Natural killer cell (primary cell): ENCODE measurements at regions not wholly inside any gene's neighbourhood (a gene's known extent, or its start where the extent isn't known, plus 50 kb on each side); places are given as distances from the start of the nearest gene placed in this dataset.
"Not testable (repeated sequence)": the region's sequence is repeated elsewhere in the genome, so short reads cannot be mapped to it uniquely, and the experiment has no call there.

ENCODE experiments used
- ATAC-seq, 3 donors: fragments of 150-1000 bp in 2 of 3; fragments of 200-7000 bp in 1 of 3; cut with Tn5 transposase; 1 replicate in 1 of 3; 2 replicates in 2 of 3; pipeline ENCODE4 v1.10.0; 2021; ENCODE audit warnings: mild to moderate bottlenecking in 2 of 3, moderate library complexity in 2 of 3
- DNase-seq, 2 donors: peaks; one replicate each; pipeline versions ENCODE4 v3.0.0 to v3.0.0-alpha.2; 2013 to 2021; ENCODE audit warnings: mixed read lengths in 1 of 2
- H3K27ac ChIP-seq: one replicate; pipeline ENCODE4 v1.5.1; 2013; ENCODE audit warnings: mild to moderate bottlenecking, low read length
- H3K27me3 ChIP-seq: one replicate; pipeline ENCODE4 v1.6.1; 2013; ENCODE audit warnings: low read length; ENCODE audit not compliant: control insufficient read depth, insufficient read depth
- H3K36me3 ChIP-seq: one replicate; pipeline ENCODE4 v1.6.1; 2013; ENCODE audit warnings: low read length; ENCODE audit not compliant: control insufficient read depth, insufficient read depth
- H3K4me1 ChIP-seq: one replicate; pipeline ENCODE4 v1.6.1; 2013; ENCODE audit warnings: low read length; ENCODE audit not compliant: control insufficient read depth, insufficient read depth
- H3K4me3 ChIP-seq: one replicate; pipeline ENCODE4 v1.5.1; 2013; ENCODE audit warnings: low read length
- H3K9me3 ChIP-seq: one replicate; pipeline ENCODE4 v1.6.1; 2013; ENCODE audit warnings: low read length; ENCODE audit not compliant: control insufficient read depth, insufficient read depth
- H3K27ac Mint-ChIP-seq, 2 donors: one replicate each; pipeline ENCODE4 v1.8.0; 2022; ENCODE audit warnings: mild to moderate bottlenecking in 2 of 2, mixed read lengths in 2 of 2, moderate library complexity in 1 of 2
- H3K27me3 Mint-ChIP-seq, 2 donors: one replicate each; pipeline ENCODE4 v1.8.0; 2022; ENCODE audit warnings: low read depth in 2 of 2, mixed read lengths in 2 of 2
- H3K36me3 Mint-ChIP-seq: one replicate; pipeline ENCODE4 v1.8.0; 2022; ENCODE audit warnings: mixed read lengths
- H3K4me1 Mint-ChIP-seq, 2 donors: one replicate each; pipeline ENCODE4 v1.8.0; 2022; ENCODE audit warnings: mixed read lengths in 2 of 2
- H3K4me3 Mint-ChIP-seq: one replicate; pipeline ENCODE4 v1.8.0; 2022; ENCODE audit warnings: mild to moderate bottlenecking, moderate library complexity, mixed read lengths
- H3K9me3 Mint-ChIP-seq, 2 donors: one replicate each; pipeline ENCODE4 v1.8.0; 2022; ENCODE audit warnings: mixed read lengths in 2 of 2
- WGBS: methylation state at CpG from one replicate; pipeline ENCODE4 v1.1.7; 2013; ENCODE audit warnings: missing lambda C conversion rate; ENCODE audit not compliant: insufficient coverage; 5-methylcytosine and 5-hydroxymethylcytosine counted together
- intact Hi-C: fragments of 100-400 bp; cut with micrococcal nuclease; formaldehyde crosslinking; loops from one replicate; pipeline ENCODE4 v1.14.2; 2022
- TF ChIP-seq, protein P1 (sequence below): fragments of 200-600 bp; IDR thresholded peaks from one replicate; pipeline ENCODE4 v1.8.0; 2022; ENCODE audit warnings: antibody characterized with exemption

DNA sequence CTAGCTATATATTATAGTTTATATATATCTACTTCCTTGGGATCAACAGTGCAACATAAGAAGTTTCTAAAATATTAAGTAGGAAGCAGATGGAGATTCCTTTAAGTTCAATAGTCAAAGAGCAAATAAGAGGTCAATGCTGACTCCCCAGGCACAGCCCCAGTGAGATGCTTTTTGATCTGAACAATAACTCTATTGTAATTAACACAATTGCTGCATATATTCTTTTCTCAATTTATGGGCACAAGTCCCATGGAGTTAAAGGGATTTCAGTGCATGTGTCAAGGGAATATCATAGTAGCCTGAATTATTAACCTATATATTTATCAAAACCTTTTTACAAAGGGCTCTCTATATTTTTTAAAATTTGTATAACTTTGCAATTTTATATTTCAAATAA is 180.8 kb downstream of the SPRY2 start:
- Mint-ChIP-seq H3K27me3 (no peaks in the 10 kb centered on the region), H3K36me3 (no peaks in the 10 kb centered on the region), H3K9me3 (peaks cover 0 to 6% of the 10 kb centered on the region in 2 donors), H3K27ac (no peak overlapping the region), H3K4me3 (no peak overlapping the region), H3K4me1 (no peaks in the 10 kb centered on the region)
- intact Hi-C loops = no loop called here
- H3K4me1 ChIP-seq = no peaks in the 10 kb centered on the region
- DNase-seq = no peak
- no peaks in the 10 kb centered on the region for H3K9me3 ChIP-seq
- no peak overlapping the region for H3K4me3 ChIP-seq
- H3K27ac ChIP-seq = no peak overlapping the region
- TF ChIP-seq, protein P1, sequence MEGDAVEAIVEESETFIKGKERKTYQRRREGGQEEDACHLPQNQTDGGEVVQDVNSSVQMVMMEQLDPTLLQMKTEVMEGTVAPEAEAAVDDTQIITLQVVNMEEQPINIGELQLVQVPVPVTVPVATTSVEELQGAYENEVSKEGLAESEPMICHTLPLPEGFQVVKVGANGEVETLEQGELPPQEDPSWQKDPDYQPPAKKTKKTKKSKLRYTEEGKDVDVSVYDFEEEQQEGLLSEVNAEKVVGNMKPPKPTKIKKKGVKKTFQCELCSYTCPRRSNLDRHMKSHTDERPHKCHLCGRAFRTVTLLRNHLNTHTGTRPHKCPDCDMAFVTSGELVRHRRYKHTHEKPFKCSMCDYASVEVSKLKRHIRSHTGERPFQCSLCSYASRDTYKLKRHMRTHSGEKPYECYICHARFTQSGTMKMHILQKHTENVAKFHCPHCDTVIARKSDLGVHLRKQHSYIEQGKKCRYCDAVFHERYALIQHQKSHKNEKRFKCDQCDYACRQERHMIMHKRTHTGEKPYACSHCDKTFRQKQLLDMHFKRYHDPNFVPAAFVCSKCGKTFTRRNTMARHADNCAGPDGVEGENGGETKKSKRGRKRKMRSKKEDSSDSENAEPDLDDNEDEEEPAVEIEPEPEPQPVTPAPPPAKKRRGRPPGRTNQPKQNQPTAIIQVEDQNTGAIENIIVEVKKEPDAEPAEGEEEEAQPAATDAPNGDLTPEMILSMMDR = no peak
- no peaks in the 10 kb centered on the region for H3K36me3 ChIP-seq
- H3K27me3 ChIP-seq = no peaks in the 10 kb centered on the region
- no peak for ATAC-seq

DNA sequence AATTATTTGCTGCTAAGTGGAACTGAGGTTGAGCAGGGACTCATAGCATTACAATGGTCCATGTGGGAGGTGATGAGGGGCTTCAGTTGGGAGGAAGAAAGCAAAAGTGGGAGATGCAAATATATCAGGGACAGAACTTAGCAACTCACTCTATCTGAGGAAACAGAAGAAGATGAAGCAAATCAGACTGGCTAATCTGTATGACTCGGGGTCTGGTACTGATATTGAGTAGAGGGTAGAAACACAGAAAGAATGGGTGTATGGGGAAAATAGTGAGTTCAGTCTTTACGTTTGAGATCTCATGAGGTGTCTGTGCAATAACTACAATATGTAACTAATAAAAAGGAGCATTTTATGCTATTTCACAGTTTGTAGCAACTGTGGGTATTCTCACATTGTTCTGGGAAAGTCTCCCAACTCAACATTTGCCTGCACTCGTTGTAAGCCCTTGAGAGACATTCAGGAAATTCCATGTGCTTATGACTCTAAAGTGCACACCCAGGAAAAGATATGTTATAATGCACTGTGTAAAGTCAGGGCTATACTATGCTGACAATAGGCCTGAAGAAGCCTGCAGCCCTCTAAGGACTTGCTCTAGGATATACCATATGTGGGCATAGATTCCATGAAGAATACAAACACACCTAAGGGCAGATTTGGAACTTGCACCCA is 183.5 kb downstream of the SPRY2 start:
- DNase-seq = no peak
- no peak overlapping the region for H3K27ac ChIP-seq
- Mint-ChIP-seq H3K4me1 (no peaks in the 10 kb centered on the region), H3K36me3 (no peaks in the 10 kb centered on the region), H3K4me3 (no peak overlapping the region), H3K27me3 (no peaks in the 10 kb centered on the region), H3K27ac (no peak overlapping the region), H3K9me3 (peaks cover 0 to 4% of the 10 kb centered on the region in 2 donors)
- H3K27me3 ChIP-seq = no peaks in the 10 kb centered on the region
- ATAC-seq = no peak
- H3K36me3 ChIP-seq = no peaks in the 10 kb centered on the region
- no peak overlapping the region for H3K4me3 ChIP-seq
- TF ChIP-seq, protein P1 = no peak
- H3K4me1 ChIP-seq = no peaks in the 10 kb centered on the region
- intact Hi-C loops = no loop called here
- 86% methylated on average over 2 of the region's 3 CpGs for WGBS
- no peaks in the 10 kb centered on the region for H3K9me3 ChIP-seq

DNA sequence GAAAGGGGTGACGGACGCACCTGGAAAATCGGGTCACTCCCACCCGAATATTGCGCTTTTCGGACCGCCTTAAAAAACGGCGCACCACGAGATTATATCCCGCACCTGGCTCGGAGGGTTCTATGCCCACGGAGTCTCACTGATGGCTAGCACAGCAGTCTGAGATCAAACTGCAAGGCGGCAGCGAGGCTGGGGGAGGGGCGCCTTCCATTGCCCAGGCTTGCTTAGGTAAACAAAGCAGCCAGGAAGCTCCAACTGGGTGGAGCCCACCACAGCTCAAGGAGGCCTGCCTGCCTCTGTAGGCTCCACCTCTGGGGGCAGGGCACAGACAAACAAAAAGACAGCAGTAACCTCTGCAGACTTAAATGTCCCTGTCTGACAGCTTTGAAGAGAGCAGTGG is 188.8 kb downstream of the SPRY2 start:
- H3K4me1 Mint-ChIP-seq, DNase-seq, H3K27me3 ChIP-seq, H3K27me3 Mint-ChIP-seq, H3K36me3 Mint-ChIP-seq, H3K9me3 ChIP-seq, H3K9me3 Mint-ChIP-seq, ATAC-seq, H3K4me1 ChIP-seq, H3K36me3 ChIP-seq, H3K4me3 Mint-ChIP-seq, H3K27ac Mint-ChIP-seq, H3K4me3 ChIP-seq, intact Hi-C loops, H3K27ac ChIP-seq: not testable (repeated sequence)
- 96% methylated on average over 16 of the region's 16 CpGs for WGBS

DNA sequence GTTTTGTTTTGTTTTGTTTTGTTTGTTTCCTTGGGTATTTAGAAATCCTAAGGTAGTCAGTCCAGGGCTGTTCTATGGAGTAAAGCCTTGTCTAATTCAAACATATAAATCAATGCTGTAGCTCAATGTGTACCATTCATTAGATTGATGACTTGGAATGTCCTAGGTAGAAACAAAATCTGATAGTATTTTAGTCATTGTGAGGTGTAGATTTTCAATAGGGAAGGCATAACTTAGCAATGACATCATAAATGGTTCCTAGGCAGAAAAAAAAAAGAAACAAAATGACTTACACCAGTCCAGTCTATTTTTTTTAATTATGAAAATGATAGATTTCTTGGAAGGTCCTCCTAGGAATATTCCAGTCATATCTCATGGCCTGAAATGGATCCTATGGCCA is 189.9 kb downstream of the SPRY2 start:
- TF ChIP-seq, protein P1 = no peak
- Histone ChIP-seq H3K27me3 (no peaks in the 10 kb centered on the region), H3K4me1 (no peaks in the 10 kb centered on the region), H3K27ac (no peak overlapping the region), H3K4me3 (no peak overlapping the region), H3K9me3 (no peaks in the 10 kb centered on the region), H3K36me3 (no peaks in the 10 kb centered on the region)
- H3K27me3 Mint-ChIP-seq = no peaks in the 10 kb centered on the region
- ATAC-seq (no peak), DNase-seq (no peak)
- H3K4me3 Mint-ChIP-seq = no peak overlapping the region
- no peaks in the 10 kb centered on the region for H3K36me3 Mint-ChIP-seq
- no peak overlapping the region for H3K27ac Mint-ChIP-seq
- no peaks in the 10 kb centered on the region for H3K9me3 Mint-ChIP-seq
- intact Hi-C loops = no loop called here
- no peaks in the 10 kb centered on the region for H3K4me1 Mint-ChIP-seq
